ENCODE measurements at regions not wholly inside any gene's neighbourhood (a gene's known extent, or its start where the extent isn't known, plus 50 kb on each side); places are given as distances from the start of the nearest gene placed in this dataset.

- intact Hi-C loops (cut with micrococcal nuclease), result no loop called here
- H3K36me3 Mint-ChIP-seq (ENCODE audit: low read depth), result no peaks in the 10 kb centered on the region
- no peak overlapping the region for H3K27ac Mint-ChIP-seq
- POLR2A ChIA-PET, result no interaction called here
- no peak for DNase-seq
- CTCF ChIA-PET, result no interaction called here
- ATAC-seq, result no peak
- no peaks in the 10 kb centered on the region for H3K9me3 Mint-ChIP-seq
- H3K27me3 Mint-ChIP-seq, result peaks cover 1% of the 10 kb centered on the region
- no peak overlapping the region for H3K4me3 Mint-ChIP-seq
- peaks cover 34% of the 10 kb centered on the region for H3K4me1 Mint-ChIP-seq (ENCODE audit: low read depth)
- TF ChIP-seq, protein P1, sequence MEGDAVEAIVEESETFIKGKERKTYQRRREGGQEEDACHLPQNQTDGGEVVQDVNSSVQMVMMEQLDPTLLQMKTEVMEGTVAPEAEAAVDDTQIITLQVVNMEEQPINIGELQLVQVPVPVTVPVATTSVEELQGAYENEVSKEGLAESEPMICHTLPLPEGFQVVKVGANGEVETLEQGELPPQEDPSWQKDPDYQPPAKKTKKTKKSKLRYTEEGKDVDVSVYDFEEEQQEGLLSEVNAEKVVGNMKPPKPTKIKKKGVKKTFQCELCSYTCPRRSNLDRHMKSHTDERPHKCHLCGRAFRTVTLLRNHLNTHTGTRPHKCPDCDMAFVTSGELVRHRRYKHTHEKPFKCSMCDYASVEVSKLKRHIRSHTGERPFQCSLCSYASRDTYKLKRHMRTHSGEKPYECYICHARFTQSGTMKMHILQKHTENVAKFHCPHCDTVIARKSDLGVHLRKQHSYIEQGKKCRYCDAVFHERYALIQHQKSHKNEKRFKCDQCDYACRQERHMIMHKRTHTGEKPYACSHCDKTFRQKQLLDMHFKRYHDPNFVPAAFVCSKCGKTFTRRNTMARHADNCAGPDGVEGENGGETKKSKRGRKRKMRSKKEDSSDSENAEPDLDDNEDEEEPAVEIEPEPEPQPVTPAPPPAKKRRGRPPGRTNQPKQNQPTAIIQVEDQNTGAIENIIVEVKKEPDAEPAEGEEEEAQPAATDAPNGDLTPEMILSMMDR (IDR thresholded peaks at IDR 0.05), result no peak
These were observed 51.6 kb upstream of the PARP11 start for GRCh38 chr12:3924761-3925160.

- ATAC-seq, result no peak
- no peaks in the 10 kb centered on the region for H3K9me3 Mint-ChIP-seq
- DNase-seq, result no peak
- intact Hi-C loops (cut with micrococcal nuclease), result no loop called here
- no peaks in the 10 kb centered on the region for H3K27me3 Mint-ChIP-seq
- POLR2A ChIA-PET, result interaction anchor here (0.7 to 1.2 kb wide), 3 partner anchors 28 to 348 kb away, joined by 3 read pairs; no protein-coding TSS in a partner anchor
- CTCF ChIA-PET, result interaction anchor here (1.7 kb wide), 1 partner anchor 354 kb away, joined by 3 read pairs; no protein-coding TSS in a partner anchor
- H3K36me3 Mint-ChIP-seq (ENCODE audit: low read depth), result no peaks in the 10 kb centered on the region
- H3K4me3 Mint-ChIP-seq, result no peak overlapping the region
- TF ChIP-seq, protein P1 (IDR thresholded peaks at IDR 0.05), result no peak
- H3K27ac Mint-ChIP-seq, result no peak overlapping the region
- H3K4me1 Mint-ChIP-seq (ENCODE audit: low read depth), result peaks cover 22% of the 10 kb centered on the region
These were observed 49.8 kb upstream of the PARP11 start for GRCh38 chr12:3923021-3923420.

Measured in activated CD8-positive, alpha-beta T cell treated with anti-CD3 and anti-CD28 coated beads for 36 hours (primary cell).